Frontal cortex (tissue), 3 donors: ENCODE measurements at regions not wholly inside any gene's neighbourhood (a gene's known extent, or its start where the extent isn't known, plus 50 kb on each side); places are given as distances from the start of the nearest gene placed in this dataset.
"Not testable (repeated sequence)": the region's sequence is repeated elsewhere in the genome, so short reads cannot be mapped to it uniquely, and the experiment has no call there.

ENCODE experiments used
- DNase-seq, 2 donors: peaks; one replicate each; pipeline ENCODE4 v3.0.0; 2012; ENCODE audit warnings: low spot score in 2 of 2
- FAIRE-seq: peaks from 2 replicates; lab custom pipeline; 2012; peaks lifted over from hg19 to GRCh38; lab: Jason Lieb, UNC
- donor health status: control.
- donor health status: control.
- donor health status: control.

DNA sequence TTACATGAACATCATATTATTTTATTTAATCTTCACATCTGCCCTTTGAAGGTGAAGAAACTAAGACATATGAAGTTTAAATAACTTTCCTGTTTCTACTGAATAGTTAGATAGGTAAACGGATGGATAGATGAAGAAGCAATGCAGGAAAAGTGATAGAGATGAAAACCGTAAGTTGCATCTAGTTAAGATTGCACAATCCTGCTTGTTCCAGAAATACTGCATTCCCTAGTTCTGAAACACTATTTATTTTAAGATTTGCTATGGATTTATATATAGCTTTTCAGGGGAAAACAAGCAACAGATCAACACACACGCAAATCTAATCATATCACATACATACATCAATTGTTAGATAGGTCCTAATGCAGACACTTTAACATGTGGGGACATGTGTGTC lies 512.7 kb upstream of the C16orf82 start:
- FAIRE-seq = no peak
- no peak for DNase-seq

GRCh38 chr16:26561303-26561702 lies 505.4 kb upstream of the C16orf82 start:
- DNase-seq (no peak), FAIRE-seq (no peak)

GRCh38 chr16:26563018-26563417 lies 503.7 kb upstream of the C16orf82 start:
- FAIRE-seq (no peak), DNase-seq (no peak)

DNA sequence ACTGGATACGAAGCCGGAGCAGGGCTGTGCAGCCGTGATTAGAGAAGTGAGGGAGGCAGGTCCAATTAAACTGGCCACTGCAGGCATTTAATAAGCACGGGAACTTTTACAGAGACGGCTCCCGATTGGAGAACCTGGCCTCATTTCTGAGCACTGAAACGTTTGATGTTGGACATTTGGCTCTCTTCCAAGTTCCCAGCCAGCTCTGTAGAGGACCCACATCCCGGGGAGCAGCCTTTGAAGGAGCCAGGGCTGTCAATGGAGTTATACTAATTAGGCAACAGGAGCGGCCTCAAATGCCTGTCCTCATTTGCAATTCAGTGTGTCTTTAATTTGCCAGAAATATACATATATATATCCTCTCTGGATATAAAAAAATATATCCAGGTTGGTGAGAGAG lies 499.4 kb upstream of the C16orf82 start:
- no peak for FAIRE-seq
- DNase-seq = peak in 1 of 2 donors; percentile 3

- DNase-seq = peak in 1 of 2 donors; percentile 23
- FAIRE-seq = no peak
Observed at GRCh38 chr16:26569793-26570192, 496.9 kb upstream of the C16orf82 start.

DNA sequence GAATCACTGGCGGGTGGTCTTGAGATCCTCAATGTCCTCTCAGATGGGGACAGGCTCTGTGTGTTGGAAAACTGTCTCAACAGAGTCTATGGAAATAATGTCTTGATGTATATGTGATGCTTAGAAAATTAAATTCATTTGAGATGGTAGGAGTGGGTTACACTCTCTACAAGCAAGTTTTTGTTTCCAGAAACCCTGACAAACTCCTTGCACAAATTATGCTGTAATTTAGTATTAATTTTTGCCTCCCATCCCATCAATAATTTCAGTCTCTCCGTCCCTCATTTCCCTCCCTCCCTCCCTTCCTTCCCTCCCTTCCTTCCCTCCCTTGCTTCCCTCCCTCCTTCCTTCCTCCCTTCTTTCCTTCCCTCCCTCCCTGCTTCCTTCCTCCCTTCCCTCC lies 488.0 kb upstream of the C16orf82 start:
- no peak for DNase-seq
- FAIRE-seq = no peak

DNA sequence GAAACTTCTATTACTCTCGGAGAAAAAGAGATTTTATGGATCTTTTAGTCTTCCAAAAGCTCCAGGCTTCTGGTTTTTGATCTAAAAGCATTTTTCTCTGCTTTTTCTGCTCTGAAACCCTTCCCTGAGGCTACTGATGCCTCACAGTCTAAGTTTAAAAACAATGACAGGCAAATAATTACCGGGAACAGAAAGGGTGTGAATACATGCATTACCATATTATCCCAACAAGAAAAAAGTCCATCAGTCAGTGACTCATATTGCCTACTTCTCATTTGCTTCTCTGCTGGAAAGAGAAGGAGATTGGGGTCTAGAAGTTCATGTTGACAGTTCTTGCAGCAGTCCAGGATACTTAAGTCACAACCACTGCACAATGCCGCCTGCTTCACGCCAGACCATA lies 482.9 kb upstream of the C16orf82 start:
- DNase-seq (no peak), FAIRE-seq (no peak)

DNA sequence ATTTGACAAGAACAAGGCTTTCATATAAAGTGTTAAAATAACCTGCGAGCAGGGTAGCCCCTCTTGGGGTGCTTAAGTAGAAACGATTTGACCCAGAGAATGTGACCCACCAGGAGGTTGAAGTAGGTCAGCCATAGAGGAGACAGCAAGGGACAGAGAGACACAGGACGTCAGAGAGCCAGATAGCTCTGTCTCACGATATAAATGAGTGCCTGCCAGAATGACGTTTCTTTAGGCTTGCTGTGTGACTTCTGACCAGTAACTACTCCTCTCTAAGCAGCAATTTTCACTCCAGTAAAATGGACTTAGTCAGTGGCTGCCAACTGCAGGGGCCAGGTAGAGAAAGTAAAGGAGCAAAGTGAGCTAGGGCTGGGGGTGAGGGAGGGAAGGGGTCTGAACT lies 473.0 kb upstream of the C16orf82 start:
- DNase-seq = no peak
- FAIRE-seq = no peak

- no peak for DNase-seq
- no peak for FAIRE-seq
Observed at GRCh38 chr16:26594666-26595065, 472.1 kb upstream of the C16orf82 start.

GRCh38 chr16:26595199-26595598 lies 471.5 kb upstream of the C16orf82 start:
- DNase-seq = no peak
- FAIRE-seq = no peak

GRCh38 chr16:26596033-26596432 lies 470.7 kb upstream of the C16orf82 start:
- not testable (repeated sequence) for FAIRE-seq, DNase-seq

DNA sequence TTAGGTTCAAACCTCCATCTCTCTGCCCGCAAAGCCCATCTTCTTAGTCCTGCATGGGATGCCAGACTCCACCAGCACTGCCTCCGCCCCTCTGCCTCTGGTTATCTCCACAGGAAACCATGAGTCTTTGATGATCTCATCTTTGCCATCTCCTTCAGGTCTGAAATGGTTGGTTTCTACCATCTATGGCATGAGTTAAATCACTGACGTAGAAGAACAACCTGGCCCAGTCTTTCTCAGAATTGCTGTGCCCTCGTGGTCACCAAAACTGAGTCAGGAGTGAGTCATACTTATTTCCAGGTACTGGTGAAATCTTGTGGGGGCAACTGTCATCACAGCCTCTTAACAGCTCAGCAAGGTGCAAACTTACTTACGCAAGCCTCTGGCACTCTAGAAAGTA lies 468.7 kb upstream of the C16orf82 start:
- FAIRE-seq (no peak), DNase-seq (peak in 1 of 2 donors; percentile 8)

DNA sequence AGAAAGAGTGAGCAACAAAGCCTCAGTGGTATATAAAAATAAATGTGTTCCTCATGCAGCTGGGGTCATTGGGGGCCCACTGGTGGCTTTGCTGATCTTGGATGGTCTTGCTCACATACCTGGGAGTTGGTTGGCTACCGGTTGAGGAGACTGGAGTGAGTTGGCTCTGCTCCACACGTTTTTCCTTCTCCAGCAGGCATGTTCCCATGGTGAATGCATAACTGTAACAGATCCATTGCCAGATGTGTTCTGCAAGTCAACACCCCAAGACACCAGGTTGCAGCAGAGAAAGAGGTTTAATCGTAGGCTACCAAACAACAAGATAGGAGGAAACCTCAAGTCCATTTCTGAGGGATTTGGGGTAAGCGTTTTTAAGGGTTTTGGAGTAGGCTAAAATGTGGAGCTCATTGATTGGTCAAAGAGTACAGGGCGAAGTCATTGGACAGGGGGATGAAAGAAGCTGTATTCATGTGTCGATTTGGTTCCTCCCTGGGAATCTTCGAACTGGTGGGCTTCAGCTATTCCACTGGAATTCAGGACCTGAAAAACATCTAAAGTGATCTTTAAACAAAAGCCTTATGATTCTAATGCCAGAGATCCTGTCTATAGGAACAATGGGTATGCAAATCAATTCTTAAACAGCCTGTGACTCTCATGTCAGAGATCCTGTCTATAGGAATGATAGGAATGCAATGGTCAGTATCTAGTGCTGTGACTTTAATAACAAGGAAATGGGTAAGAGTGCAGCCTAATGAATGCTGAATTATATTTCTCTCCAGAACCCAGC lies 467.5 kb upstream of the C16orf82 start:
- no peak for FAIRE-seq
- no peak for DNase-seq

DNA sequence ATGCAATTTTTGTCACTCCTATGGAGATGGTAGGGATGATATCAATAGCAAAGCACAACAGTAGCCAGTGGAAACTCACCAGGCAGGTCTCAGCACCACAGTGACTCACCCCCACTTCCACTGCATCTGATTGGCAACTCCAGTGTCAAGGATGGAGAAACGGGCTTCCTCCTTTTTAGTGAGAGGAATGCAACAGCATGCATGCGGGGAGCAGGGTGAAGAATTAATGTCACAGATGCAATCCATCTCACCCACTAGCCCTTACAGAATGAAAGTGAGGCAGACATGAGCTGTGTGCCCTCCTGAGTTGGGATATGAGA lies 467.0 kb upstream of the C16orf82 start:
- FAIRE-seq = no peak

DNA sequence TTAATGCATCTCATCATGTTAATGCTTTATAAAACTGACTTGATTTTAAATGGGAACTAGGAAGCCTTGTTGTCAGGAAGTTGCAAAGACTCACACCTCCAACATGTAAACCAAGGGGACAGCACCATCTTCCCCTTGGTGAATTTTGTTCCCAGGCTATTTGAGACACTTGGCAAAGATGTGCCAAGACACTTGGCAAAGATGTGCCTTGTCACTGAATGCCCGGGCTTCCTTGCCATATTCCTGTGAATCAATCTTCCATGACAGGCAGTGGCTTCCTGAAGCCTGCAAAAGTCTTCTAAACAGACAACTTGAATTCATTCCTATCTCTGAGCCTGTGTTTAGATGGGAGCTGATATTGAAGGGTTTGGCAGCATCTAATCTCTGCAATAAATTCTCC lies 465.4 kb upstream of the C16orf82 start:
- FAIRE-seq (no peak), DNase-seq (no peak)

More for the DNA sequence above, 467.0 kb upstream of the C16orf82 start:
- DNase-seq = no peak

GRCh38 chr16:26605626-26606271 lies 461.0 kb upstream of the C16orf82 start:
- DNase-seq (no peak), FAIRE-seq (no peak)

GRCh38 chr16:26606381-26607150 lies 460.2 kb upstream of the C16orf82 start:
- FAIRE-seq = no peak
- DNase-seq = no peak

DNA sequence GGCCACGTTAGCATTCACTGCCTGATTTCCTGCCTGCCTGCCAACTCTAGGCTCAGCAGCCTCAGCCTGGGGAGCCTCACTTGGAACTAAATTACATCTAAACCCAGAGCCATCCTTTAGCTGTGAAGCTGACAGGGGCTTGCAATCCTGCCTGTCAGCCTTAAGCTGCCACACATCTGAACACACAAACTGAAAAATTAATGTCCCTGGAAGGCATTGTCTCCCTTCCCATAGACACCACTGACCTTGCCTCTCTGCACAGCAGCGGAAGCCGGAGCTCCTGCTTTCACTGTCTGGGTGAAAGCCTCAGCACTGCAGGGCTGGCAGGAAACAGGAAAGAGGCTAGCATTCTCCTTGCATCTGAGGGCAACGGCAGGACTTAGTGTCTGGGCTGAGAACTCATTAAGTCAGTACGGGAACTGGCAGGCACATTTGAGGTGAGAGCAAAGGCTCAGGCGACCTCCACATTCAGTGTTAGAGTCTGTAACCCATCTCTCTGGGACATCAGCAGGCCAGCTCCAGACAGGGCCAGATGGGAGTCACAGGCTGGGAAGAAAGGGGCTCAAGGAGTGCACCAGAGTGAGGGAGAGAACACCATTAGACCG lies 452.4 kb upstream of the C16orf82 start:
- DNase-seq (no peak), FAIRE-seq (no peak)

- FAIRE-seq = no peak
Observed at GRCh38 chr16:26623442-26623841, 443.3 kb upstream of the C16orf82 start.

DNA sequence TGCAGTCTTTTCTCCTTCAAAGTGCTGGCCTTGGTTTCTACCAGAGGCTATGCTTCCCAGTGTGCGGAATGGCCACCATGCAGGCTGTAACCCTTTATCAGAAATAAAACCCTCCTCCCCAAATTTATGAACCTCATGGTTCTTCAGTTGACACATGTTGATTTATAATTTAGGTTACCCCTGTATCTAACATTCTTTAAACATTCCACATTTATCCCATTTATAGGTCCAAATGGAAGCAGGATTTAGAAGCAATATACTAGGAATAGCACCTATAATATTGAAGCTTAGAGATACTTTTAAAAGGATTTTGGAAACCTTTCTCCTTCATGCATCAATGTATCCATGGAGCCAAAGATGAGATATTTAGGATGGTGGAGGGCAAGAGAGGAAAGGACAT lies 438.8 kb upstream of the C16orf82 start:
- DNase-seq (no peak), FAIRE-seq (no peak)

More at GRCh38 chr16:26623442-26623841, 443.3 kb upstream of the C16orf82 start:
- no peak for DNase-seq
